Breast epithelium (tissue), 3 donors: ENCODE measurements at regions not wholly inside any gene's neighbourhood (a gene's known extent, or its start where the extent isn't known, plus 50 kb on each side); places are given as distances from the start of the nearest gene placed in this dataset.

ENCODE experiments used
- CTCF ChIP-seq, 3 donors: fragments of 450-650 bp; IDR thresholded peaks; one replicate each; pipeline ENCODE4 v1.5.1; 2016 to 2017; ENCODE audit warnings: antibody characterized with exemption in 3 of 3, mild to moderate bottlenecking in 3 of 3, moderate library complexity in 3 of 3
- POLR2A ChIP-seq: fragments of 450-650 bp; IDR thresholded peaks from one replicate; pipeline ENCODE4 v1.6.1; 2016; ENCODE audit warnings: antibody characterized with exemption, mild to moderate bottlenecking, moderate library complexity
- POLR2AphosphoS5 ChIP-seq, 3 donors: sonication (generic); formaldehyde crosslinking; IDR thresholded peaks; one replicate each; pipeline ENCODE4 v1.6.1; 2017; ENCODE audit warnings: antibody characterized with exemption in 3 of 3

GRCh38 chr9:129445794-129446306 is 175.1 kb downstream of the C9orf50 start:
- TF ChIP-seq CTCF (IDR thresholded peaks at IDR 0.05), result no peak
- no peak for TF ChIP-seq POLR2AphosphoS5 (IDR thresholded peaks at IDR 0.05)
- no peak for TF ChIP-seq POLR2A
